ENCODE measurements at regions not wholly inside any gene's neighbourhood (a gene's known extent, or its start where the extent isn't known, plus 50 kb on each side); places are given as distances from the start of the nearest gene placed in this dataset.
A peak's percentile ranks its signal among the peaks of the same experiment; 100 is the strongest.

DNA sequence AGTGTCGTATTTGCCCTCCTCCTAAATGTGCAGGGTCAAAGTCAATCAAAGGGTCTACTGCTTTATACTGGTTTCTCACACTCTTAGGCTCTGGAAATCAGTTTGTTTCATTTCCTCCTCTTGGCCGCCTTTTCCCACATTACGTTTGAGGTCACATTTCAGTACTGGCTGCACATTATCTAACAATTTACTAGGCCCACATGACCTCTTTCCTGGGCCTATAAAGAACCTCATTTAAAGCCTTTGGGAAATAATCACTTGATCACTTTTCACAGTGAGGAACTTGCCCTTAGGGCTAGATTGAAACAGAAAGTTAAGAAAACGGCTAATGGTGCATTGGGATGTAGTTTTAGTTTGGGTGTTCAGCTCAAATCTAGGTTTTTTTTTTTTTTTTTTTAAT, 497.5 kb downstream of the RERGL start:
- no peak overlapping the region for H3K4me3 ChIP-seq (ENCODE audit: low read depth, low read length)
- TF ChIP-seq, protein P1, sequence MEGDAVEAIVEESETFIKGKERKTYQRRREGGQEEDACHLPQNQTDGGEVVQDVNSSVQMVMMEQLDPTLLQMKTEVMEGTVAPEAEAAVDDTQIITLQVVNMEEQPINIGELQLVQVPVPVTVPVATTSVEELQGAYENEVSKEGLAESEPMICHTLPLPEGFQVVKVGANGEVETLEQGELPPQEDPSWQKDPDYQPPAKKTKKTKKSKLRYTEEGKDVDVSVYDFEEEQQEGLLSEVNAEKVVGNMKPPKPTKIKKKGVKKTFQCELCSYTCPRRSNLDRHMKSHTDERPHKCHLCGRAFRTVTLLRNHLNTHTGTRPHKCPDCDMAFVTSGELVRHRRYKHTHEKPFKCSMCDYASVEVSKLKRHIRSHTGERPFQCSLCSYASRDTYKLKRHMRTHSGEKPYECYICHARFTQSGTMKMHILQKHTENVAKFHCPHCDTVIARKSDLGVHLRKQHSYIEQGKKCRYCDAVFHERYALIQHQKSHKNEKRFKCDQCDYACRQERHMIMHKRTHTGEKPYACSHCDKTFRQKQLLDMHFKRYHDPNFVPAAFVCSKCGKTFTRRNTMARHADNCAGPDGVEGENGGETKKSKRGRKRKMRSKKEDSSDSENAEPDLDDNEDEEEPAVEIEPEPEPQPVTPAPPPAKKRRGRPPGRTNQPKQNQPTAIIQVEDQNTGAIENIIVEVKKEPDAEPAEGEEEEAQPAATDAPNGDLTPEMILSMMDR (IDR thresholded peaks at IDR 0.05; ENCODE audit: borderline replicate concordance, insufficient read depth, low read depth, low read length), result no peak

DNA sequence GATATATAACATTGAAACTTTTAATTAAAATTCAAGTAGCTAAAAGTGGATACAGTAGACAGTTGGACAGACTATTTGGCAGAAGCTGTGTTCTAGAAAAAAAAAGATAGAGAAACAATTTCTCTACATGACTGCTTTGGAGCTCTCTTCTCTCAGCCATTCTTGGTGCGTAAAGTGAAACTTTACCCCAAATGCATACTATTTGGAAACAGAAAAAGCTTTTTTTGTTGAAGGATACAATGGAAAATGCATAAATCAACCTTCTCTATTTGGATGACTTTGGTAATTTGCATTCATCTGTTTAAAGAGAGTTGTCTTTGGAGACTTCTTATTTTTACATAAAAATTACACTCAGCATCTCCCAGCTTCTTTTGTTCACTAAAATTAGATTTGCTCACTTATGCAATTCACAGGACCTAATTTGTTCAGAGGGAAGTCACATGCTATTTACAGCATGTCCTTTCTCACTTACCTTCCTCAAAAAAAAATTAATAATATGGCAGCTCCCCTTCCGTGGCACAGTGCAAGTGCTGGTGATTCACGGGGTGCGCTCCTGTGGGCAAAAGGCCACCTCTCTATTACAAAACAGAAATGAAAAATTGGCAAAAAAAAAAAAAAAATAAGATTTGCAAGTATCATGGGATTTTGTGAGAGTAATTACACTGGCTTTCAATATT, 498.9 kb downstream of the RERGL start:
- H3K4me3 ChIP-seq (ENCODE audit: low read depth, low read length), result no peak overlapping the region
- TF ChIP-seq, protein P1 (IDR thresholded peaks at IDR 0.05; ENCODE audit: borderline replicate concordance, insufficient read depth, low read depth, low read length), result no peak

DNA sequence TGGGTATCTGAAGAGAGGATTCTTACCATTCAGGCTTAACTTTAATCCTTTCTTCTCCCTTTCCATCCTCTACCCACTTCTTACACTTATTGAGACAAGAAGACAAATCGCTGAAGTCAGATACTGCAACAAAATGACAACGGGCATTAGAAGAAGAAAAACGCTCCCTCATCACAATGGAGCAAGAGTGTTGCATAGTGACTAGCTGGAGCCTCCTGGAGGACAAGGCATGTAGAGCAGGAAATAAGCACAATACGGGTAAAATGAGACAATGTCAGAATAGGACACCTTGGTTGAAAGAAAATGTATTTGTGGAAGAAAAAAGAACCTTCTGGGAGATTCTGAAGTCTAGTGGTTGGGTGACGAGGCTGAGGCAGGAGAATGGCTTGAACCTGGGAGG, 501.0 kb downstream of the RERGL start:
- no peak overlapping the region for H3K4me3 ChIP-seq (ENCODE audit: low read depth, low read length)

DNA sequence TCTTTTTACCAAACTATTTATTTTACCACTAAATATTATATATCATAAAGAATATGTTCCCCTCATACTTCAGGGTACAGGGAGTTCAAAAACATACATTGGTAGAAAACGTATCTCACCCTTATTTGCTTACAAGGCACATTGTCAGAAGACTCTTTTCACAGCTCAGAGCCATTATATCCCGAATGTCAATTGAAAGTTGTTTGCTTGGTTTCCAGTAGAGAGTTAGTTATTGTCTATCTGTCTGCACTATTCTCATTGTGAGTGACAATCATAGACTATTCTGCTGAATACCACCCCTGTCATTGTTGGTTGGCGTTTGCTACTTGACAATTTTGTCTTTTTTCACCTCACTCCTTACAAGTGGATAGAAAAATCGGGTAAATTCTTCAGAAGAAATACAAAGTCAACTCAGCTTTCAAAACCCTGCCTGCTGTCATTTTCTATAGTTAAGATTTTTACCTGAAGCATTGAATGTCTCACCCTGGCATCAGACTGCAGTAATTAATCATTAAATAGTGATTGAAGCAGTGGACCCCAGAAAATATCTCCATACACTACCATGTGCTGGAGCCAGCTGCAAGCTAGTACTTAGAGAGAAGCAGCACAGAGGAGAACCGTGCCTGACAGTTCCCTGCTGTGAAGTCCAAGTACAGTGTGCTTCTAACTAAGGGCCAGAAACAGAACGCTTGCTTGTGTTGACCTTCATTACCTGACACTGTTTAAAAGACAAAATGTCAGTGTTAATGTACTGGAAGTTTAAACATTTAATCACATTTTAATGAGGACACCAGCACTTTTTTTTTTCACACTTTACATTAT, 510.6 kb downstream of the RERGL start:
- H3K4me3 ChIP-seq (ENCODE audit: low read depth, low read length), result no peak overlapping the region
- TF ChIP-seq, protein P1 (IDR thresholded peaks at IDR 0.05; ENCODE audit: borderline replicate concordance, insufficient read depth, low read depth, low read length), result no peak

More for the DNA sequence above, 501.0 kb downstream of the RERGL start:
- TF ChIP-seq, protein P1 (IDR thresholded peaks at IDR 0.05; ENCODE audit: borderline replicate concordance, insufficient read depth, low read depth, low read length), result 0 out of 2 replicates have a peak, but pooled peaks have one; percentile 21

DNA sequence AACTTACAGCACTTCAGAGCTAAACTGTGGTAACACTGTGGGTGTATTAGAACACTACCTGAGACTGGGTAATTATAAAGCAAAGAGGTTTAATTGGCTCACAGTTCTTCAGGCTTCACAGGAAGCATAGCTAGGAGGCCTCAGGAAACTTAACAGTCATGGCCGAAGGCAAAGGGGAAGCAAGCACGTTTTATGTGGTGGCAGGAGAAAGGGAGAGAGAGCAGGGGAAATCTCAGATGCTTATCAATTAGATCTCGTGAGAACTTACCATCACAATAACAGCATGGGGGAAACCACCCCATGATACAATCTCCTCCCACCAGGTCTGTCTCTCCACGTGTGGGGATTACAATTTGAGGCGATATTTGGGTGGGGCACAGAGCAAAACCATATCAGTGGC, 512.6 kb downstream of the RERGL start:
- no peak overlapping the region for H3K4me3 ChIP-seq (ENCODE audit: low read depth, low read length)
- TF ChIP-seq, protein P1 (IDR thresholded peaks at IDR 0.05; ENCODE audit: borderline replicate concordance, insufficient read depth, low read depth, low read length), result no peak

DNA sequence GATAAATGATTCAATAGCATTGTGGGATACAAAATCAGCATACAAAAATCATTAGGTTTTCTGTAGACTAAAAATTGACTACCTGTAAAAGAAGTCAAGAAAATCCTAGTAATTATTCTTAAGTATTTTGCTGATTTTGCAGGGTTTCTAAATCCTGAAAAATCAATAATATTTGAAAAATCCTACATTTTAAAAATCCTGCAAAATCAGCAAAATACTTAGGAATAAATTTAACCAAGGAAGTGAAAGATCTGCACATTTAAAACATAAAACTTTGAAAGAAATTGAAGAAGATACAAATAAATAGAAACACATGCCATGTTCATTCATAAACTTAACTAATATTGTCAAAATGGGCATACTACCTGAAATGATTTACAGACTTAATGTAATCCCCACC, 517.7 kb downstream of the RERGL start:
- TF ChIP-seq, protein P1 (IDR thresholded peaks at IDR 0.05; ENCODE audit: borderline replicate concordance, insufficient read depth, low read depth, low read length), result no peak
- H3K4me3 ChIP-seq (ENCODE audit: low read depth, low read length), result no peak overlapping the region
